H9 (cell line): ENCODE measurements at regions not wholly inside any gene's neighbourhood (a gene's known extent, or its start where the extent isn't known, plus 50 kb on each side); places are given as distances from the start of the nearest gene placed in this dataset.

Source experiments
- DNase-seq: peaks from one replicate; pipeline ENCODE4 v3.0.0-alpha.2; 2017
- H2AFZ ChIP-seq: one replicate; pipeline ENCODE4 v1.6.1; 2013; ENCODE audit warnings: mild to moderate bottlenecking, low read length, control low read depth, moderate library complexity
- H2AK5ac ChIP-seq: 2 replicates; pipeline ENCODE4 v1.6.1; 2013; ENCODE audit warnings: low read length, control low read depth, mixed read lengths; ENCODE audit not compliant: insufficient read length
- H2BK120ac ChIP-seq: one replicate; pipeline ENCODE4 v1.6.1; 2013; ENCODE audit warnings: low read depth, mild to moderate bottlenecking, low read length, control low read depth, inconsistent platforms; ENCODE audit not compliant: poor library complexity, severe bottlenecking
- H2BK12ac ChIP-seq: 2 replicates; pipeline ENCODE4 v1.6.1; 2013; ENCODE audit warnings: low read length, control low read depth, mixed read lengths, low read depth; ENCODE audit not compliant: insufficient read length
- H2BK15ac ChIP-seq: 2 replicates; pipeline ENCODE4 v1.6.1; 2013; ENCODE audit warnings: low read depth, low read length, control low read depth
- H2BK20ac ChIP-seq: one replicate; pipeline ENCODE4 v1.6.1; 2013; ENCODE audit warnings: low read depth, mild to moderate bottlenecking, low read length, control low read depth, inconsistent platforms; ENCODE audit not compliant: poor library complexity, severe bottlenecking
- H2BK5ac ChIP-seq: 2 replicates; pipeline ENCODE4 v1.6.1; 2013; ENCODE audit warnings: low read length, control low read depth, mixed read lengths; ENCODE audit not compliant: insufficient read length
- H3K14ac ChIP-seq: 2 replicates; pipeline ENCODE4 v1.6.1; 2013; ENCODE audit warnings: low read length, control low read depth; ENCODE audit not compliant: insufficient read depth
- H3K18ac ChIP-seq: 2 replicates; pipeline ENCODE4 v1.6.1; 2013; ENCODE audit warnings: low read depth, mild to moderate bottlenecking, mixed read lengths, low read length, control low read depth; ENCODE audit not compliant: insufficient read length
- H3K23ac ChIP-seq: 2 replicates; pipeline ENCODE4 v1.6.1; 2013; ENCODE audit warnings: low read length, control low read depth, mixed read lengths, low read depth; ENCODE audit not compliant: insufficient read length
- H3K23me2 ChIP-seq: 2 replicates; pipeline ENCODE4 v1.6.1; 2013; ENCODE audit warnings: low read depth, mild to moderate bottlenecking, mixed read lengths, low read length, control low read depth; ENCODE audit not compliant: insufficient read length, poor library complexity, severe bottlenecking
- H3K27ac ChIP-seq: 2 replicates; pipeline ENCODE4 v1.5.1; 2013; ENCODE audit warnings: low read length, control low read depth, mixed read lengths, low read depth; ENCODE audit not compliant: insufficient read length
- H3K27me3 ChIP-seq: 2 replicates; pipeline ENCODE4 v1.6.1; 2013; ENCODE audit warnings: low read length, control low read depth, inconsistent platforms; ENCODE audit not compliant: insufficient read depth
- H3K4ac ChIP-seq: 2 replicates; pipeline ENCODE4 v1.6.1; 2013; ENCODE audit warnings: low read depth, mild to moderate bottlenecking, control low read depth, inconsistent platforms, low read length, moderate library complexity
- H3K4me1 ChIP-seq: 2 replicates; pipeline ENCODE4 v1.6.1; 2013; ENCODE audit warnings: low read length, control low read depth, inconsistent platforms; ENCODE audit not compliant: insufficient read depth
- H3K4me2 ChIP-seq: 2 replicates; pipeline ENCODE4 v1.6.1; 2013; ENCODE audit warnings: low read length, control low read depth, mixed read lengths; ENCODE audit not compliant: insufficient read length, insufficient read depth
- H3K56ac ChIP-seq: 2 replicates; pipeline ENCODE4 v1.6.1; 2013; ENCODE audit warnings: low read depth, mild to moderate bottlenecking, mixed read lengths, low read length, control low read depth; ENCODE audit not compliant: insufficient read length
- H3K79me1 ChIP-seq: 2 replicates; pipeline ENCODE4 v1.6.1; 2013; ENCODE audit warnings: low read depth, mild to moderate bottlenecking, moderate library complexity, low read length, control low read depth, inconsistent platforms; ENCODE audit not compliant: insufficient read depth, poor library complexity, severe bottlenecking
- H3K79me2 ChIP-seq: 2 replicates; pipeline ENCODE4 v1.6.1; 2013; ENCODE audit warnings: low read length, control low read depth, inconsistent platforms; ENCODE audit not compliant: insufficient read depth
- H3K9ac ChIP-seq: 2 replicates; pipeline ENCODE4 v1.6.1; 2013; ENCODE audit warnings: low read length, control low read depth, mixed read lengths; ENCODE audit not compliant: insufficient read length; ENCODE audit errors: extremely low read depth
- H3K9me3 ChIP-seq: one replicate; pipeline ENCODE4 v1.6.1; 2013; ENCODE audit warnings: low read depth, low read length, inconsistent platforms; ENCODE audit not compliant: control insufficient read depth
- H3T11ph ChIP-seq: one replicate; pipeline ENCODE4 v1.6.1; 2013; ENCODE audit warnings: mild to moderate bottlenecking, low read length, control low read depth, inconsistent platforms
- H4K20me1 ChIP-seq: one replicate; pipeline ENCODE4 v1.6.1; 2013; ENCODE audit not compliant: control insufficient read depth, insufficient read length, insufficient read depth
- H4K5ac ChIP-seq: 2 replicates; pipeline ENCODE4 v1.6.1; 2013; ENCODE audit warnings: low read depth, mild to moderate bottlenecking, mixed read lengths, low read length, control low read depth; ENCODE audit not compliant: insufficient read length
- H4K8ac ChIP-seq: replicated peaks from 2 replicates; pipeline ENCODE4 v1.6.1; 2013; ENCODE audit warnings: low read length, control low read depth, mixed read lengths, low read depth; ENCODE audit not compliant: insufficient read length
- H4K91ac ChIP-seq: 2 replicates; pipeline ENCODE4 v1.6.1; 2013; ENCODE audit warnings: low read depth, mild to moderate bottlenecking, moderate library complexity, mixed read lengths, low read length, control low read depth; ENCODE audit not compliant: insufficient read length
- H3K27ac Mint-ChIP-seq, 3 experiments: 2 replicates in 2 of 3; 3 replicates in 1 of 3; pipeline ENCODE4 v1.8.0; 2020 to 2021; ENCODE audit warnings: mixed read lengths in 3 of 3, mild to moderate bottlenecking in 1 of 3, moderate library complexity in 1 of 3
- H3K27me3 Mint-ChIP-seq: 2 replicates; pipeline ENCODE4 v1.8.0; 2021; ENCODE audit warnings: low read depth, mild to moderate bottlenecking, moderate library complexity, mixed read lengths
- H3K36me3 Mint-ChIP-seq, 3 experiments: 2 replicates in 2 of 3; 3 replicates in 1 of 3; pipeline ENCODE4 v1.8.0; 2020 to 2021; ENCODE audit warnings: low read depth in 3 of 3, mixed read lengths in 3 of 3; ENCODE audit not compliant: insufficient read depth in 1 of 3
- H3K4me1 Mint-ChIP-seq, 2 experiments: 2 replicates each; pipeline ENCODE4 v1.8.0; 2020; ENCODE audit warnings: mixed read lengths in 2 of 2
- H3K4me3 Mint-ChIP-seq, 2 experiments: 2 replicates in 1 of 2; 3 replicates in 1 of 2; pipeline ENCODE4 v1.8.0; 2020 to 2021; ENCODE audit warnings: mild to moderate bottlenecking in 2 of 2, mixed read lengths in 2 of 2, moderate library complexity in 1 of 2
- H3K9me3 Mint-ChIP-seq, 2 experiments: 2 replicates in 1 of 2; 3 replicates in 1 of 2; pipeline ENCODE4 v1.8.0; 2020; ENCODE audit warnings: mild to moderate bottlenecking in 2 of 2, mixed read lengths in 2 of 2, moderate library complexity in 1 of 2
- CTCF ChIP-seq: fragments of 200-600 bp; sonication (generic); conservative IDR thresholded peaks from 3 replicates; pipeline ENCODE4 v1.8.0; 2021; ENCODE audit warnings: antibody characterized with exemption, mild to moderate bottlenecking
- WGBS: extraction: QIAGEN DNeasy Blood & Tissue Kit; methylation state at CpG from one replicate; pipeline ENCODE4 v1.1.7; 2013; ENCODE audit warnings: missing lambda C conversion rate, low lambda C conversion rate, mixed read lengths; ENCODE audit not compliant: insufficient read length; ENCODE audit errors: extremely low coverage; 5-methylcytosine and 5-hydroxymethylcytosine counted together

GRCh38 chr17:77045441-77046041, 95.2 kb upstream of the SEC14L1 start:
- Mint-ChIP-seq H3K27ac (no peak overlapping the region), H3K4me3 (no peak overlapping the region), H3K9me3 (peaks cover 4 to 11% of the 10 kb centered on the region in 2 experiments; a peak in 4 of 5 replicates), H3K36me3 (no peaks in the 10 kb centered on the region; a peak in 1 of 7 replicates), H3K4me1 (peaks cover 4 to 12% of the 10 kb centered on the region in 2 experiments), H3K27me3 (peaks cover 2% of the 10 kb centered on the region)
- Histone ChIP-seq H3T11ph (no peak overlapping the region), H2BK5ac (no peak overlapping the region), H3K4me1 (no peaks in the 10 kb centered on the region), H3K18ac (no peak overlapping the region), H2BK12ac (no peak overlapping the region), H4K5ac (no peak overlapping the region), H2BK20ac (no peak overlapping the region), H3K56ac (no peak overlapping the region), H3K79me1 (no peaks in the 10 kb centered on the region), H3K9ac (no peak overlapping the region), H2BK120ac (no peak overlapping the region), H3K23ac (no peak overlapping the region), H3K4ac (no peak overlapping the region), H4K91ac (no peak overlapping the region), H2BK15ac (no peak overlapping the region), H3K79me2 (no peaks in the 10 kb centered on the region), H3K23me2 (no peaks in the 10 kb centered on the region), H2AK5ac (no peak overlapping the region), H3K27ac (no peak overlapping the region), H3K27me3 (no peaks in the 10 kb centered on the region), H2AFZ (no peak overlapping the region), H4K20me1 (no peaks in the 10 kb centered on the region), H4K8ac (no peak overlapping the region), H3K14ac (no peak overlapping the region), H3K4me2 (no peak overlapping the region), H3K9me3 (peaks cover 8% of the 10 kb centered on the region)
- WGBS, result no CpG with 5 or more reads among the region's 7 CpGs
- TF ChIP-seq CTCF, result no peak
- no peak for DNase-seq
